ENCODE measurements at regions not wholly inside any gene's neighbourhood (a gene's known extent, or its start where the extent isn't known, plus 50 kb on each side); places are given as distances from the start of the nearest gene placed in this dataset.

GRCh38 chr16:65936096-65936495 lies 430.4 kb upstream of the CDH5 start:
- DNase-seq: no peak

GRCh38 chr16:65934443-65934842 lies 432.0 kb upstream of the CDH5 start:
- no peak for DNase-seq

DNA sequence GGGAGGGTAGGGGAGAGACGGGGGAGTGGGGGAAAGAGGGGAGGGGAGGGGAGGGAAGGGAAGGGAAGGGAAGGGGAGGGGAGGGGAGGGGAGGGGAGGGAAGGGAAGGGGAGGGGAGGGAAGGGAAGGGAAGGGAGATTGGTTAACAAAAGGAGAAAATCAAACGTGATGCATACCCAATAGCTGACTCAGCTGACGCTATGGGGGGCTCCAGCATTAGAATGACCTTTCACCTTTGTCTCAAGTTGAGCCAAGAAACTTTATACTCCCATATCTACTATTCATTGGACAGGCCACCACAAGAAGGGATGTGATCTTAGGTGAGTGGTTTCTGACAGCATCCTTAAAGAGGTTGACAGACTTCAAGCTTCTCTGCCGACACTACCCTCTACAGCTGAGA lies 432.8 kb upstream of the CDH5 start:
- no peak for DNase-seq

GRCh38 chr16:65932350-65933072 lies 434.0 kb upstream of the CDH5 start:
- DNase-seq: no peak

GRCh38 chr16:65922923-65923322 lies 443.6 kb upstream of the CDH5 start:
- DNase-seq: no peak

- no peak for DNase-seq
These were observed 446.5 kb upstream of the CDH5 start for GRCh38 chr16:65919986-65920376.

DNA sequence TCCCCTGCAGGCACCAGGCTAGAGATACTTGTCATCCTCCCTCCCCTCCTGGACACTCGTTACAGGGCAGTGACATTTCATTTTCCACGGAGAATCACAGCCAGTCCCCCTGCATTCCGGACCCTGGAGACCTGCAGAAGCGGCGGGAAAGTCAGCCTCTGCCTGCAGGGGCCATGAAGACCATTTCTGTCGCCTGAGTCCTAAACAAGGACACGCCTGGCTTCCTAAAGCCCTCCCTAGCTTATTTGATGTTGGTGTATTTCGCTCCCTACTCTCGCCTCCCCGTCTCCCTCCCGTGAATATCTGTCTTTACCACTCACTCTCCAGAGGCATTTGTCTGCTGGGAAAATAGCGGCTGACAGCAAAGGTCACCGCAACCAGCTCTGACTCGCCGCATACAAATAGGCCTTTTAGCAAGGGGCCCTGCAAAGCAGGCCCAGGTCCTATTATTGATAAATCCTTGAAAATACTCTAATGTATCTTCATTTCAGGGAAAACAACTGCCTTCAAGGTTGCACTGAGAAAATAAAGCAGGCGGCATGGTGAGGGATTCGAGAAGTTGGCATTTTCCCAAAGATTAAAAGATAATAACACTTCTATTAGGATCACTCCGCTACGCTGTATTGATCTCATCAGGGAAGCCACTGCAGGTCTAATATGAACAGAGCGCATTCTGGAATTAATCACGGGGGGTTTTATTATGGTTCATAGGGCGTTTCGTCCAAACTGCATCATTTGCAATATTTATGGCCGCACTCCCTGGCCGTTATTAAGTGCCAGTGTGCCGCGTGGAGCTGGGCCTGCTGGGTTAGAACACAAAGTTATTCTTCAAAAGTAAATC lies 447.1 kb upstream of the CDH5 start:
- DNase-seq: no peak

DNA sequence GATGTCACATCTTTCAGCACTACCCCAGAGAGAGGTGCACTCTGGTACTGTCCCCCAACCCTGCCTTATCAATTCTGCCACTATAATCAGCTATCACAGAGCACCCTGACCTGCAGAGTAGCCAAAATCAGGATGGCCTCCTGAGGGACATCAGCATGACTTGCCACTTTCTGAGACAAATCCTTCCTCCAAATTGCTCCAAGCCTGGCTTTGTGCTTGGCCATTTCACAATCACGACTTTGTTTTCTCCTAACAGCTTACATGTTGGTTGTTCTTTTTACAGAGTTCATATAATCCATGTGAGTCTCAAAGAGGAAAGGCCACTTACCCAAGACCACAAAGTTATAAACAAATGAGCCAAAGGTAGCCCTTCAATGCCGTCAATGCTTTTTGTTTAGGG lies 449.0 kb upstream of the CDH5 start:
- DNase-seq: no peak

DNA sequence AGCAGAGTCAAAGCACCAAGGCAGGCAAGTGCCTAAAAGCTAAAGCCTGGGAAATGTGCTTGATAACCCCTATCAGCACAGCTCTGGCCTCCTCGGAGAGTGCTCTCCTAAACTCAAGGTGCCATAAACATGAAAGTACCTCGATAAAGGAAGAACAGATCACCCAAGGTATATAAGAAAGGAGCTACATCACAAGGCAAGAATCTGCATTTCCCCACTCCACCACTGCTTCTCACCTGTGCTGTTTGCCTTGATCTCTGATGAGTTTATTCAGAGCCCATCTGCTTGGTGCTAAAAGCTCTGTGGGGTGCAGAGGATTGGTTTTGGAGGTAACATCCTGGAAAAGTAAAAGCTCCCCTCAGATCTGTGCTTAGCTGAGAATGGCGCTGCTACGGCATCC lies 449.5 kb upstream of the CDH5 start:
- DNase-seq: no peak

- DNase-seq: no peak
These were observed 456.2 kb upstream of the CDH5 start for GRCh38 chr16:65910291-65910690.

- DNase-seq: no peak
These were observed 457.0 kb upstream of the CDH5 start for GRCh38 chr16:65909310-65910050.

DNA sequence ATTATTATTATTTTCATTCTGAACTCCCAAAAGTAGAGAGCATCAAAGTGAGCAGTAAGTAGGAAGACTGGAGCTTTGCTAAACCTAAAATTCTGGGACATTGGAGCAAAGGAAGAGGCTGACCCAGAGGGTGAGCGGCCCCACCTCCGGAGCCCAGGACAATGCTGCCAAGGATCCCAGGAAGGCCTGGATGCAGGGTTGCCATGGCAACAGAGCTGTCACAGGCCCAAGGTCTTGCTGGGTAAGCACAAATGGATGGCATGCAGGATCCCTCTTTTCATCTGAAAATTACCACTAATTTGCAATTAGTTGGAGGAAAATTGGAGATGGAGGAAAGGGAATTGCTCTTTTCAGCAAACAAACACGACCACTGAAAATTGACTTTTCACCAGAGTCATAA lies 457.9 kb upstream of the CDH5 start:
- DNase-seq: no peak

- no peak for DNase-seq
These were observed 461.2 kb upstream of the CDH5 start for GRCh38 chr16:65905331-65905730.

DNA sequence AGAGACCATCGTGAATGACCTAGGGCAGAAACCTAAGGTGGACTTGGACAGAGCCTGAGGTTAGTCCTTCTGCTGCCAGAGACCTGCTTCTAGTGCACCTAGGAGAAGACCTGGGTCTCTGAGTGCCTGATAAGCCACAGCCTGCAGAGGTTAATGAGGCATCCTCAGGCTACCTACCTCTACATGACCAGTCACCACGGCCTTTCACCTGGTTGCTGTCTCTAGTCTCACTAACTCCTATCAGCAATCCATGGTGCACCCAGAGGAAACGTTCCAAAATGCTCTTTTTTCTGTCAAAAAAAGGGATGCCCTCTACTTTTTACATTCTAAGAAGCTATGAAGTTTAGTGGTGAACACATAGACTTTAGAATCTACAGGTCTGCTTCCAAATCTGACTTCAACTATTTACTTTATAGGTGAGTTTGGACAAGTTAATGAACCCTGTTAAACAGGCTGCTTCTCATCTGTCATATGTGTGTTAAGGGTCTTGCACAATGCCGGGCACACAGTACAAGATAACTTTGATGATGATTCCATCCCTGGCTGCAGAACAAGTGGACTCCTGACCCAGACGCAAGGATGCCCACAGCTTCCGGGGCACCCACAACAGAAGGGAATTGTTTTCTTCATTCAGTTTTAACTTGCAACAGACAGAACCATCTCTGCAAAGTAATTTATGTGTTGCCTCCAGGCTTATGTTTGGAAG lies 469.9 kb upstream of the CDH5 start:
- no peak for DNase-seq

DNA sequence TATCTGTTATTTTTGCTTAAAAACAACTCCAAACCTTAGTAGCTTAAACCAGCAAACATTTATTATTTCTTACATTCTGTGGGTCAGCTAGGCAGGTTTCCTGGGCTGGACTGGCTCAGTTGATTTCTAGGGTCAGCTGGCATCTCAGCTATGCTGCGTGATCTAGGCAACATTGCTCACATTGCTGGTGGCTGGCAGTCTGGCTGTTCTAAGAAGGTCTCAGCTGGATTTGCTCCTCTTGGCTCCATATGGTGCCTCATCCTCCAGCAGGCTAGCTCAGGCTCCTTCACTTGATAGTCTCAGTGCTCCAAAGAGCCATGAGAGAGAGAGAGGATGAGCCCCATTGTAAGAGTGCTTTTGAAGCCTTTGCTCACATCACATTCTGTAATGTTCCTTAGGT lies 470.6 kb upstream of the CDH5 start:
- no peak for DNase-seq

GRCh38 chr16:65895486-65895885 lies 471.0 kb upstream of the CDH5 start:
- DNase-seq: no peak

- DNase-seq: no peak
These were observed 476.3 kb upstream of the CDH5 start for GRCh38 chr16:65890203-65890602.

- no peak for DNase-seq
These were observed 476.9 kb upstream of the CDH5 start for GRCh38 chr16:65889533-65889966.

GRCh38 chr16:65888201-65888600 lies 478.3 kb upstream of the CDH5 start:
- no peak for DNase-seq

DNA sequence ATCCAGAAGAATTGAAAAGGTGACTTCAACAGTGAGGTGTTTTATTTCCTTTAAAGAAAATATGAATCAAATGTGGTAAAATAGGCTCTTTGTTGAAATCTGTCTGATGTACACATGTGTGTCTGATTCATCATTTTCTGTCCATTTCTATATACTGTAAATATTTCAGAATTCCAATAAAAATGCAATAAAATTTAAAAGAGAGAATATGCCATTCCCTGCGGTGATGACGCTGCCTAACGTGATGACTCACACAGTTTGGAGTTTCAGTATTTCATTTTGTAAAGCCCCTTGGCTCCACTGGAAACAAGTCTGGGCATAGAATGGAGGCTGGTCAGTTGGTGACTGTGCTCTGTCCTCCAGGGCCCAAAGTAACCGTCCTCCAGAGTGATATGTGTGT lies 482.5 kb upstream of the CDH5 start:
- DNase-seq: no peak

GRCh38 chr16:65878347-65878746 lies 488.1 kb upstream of the CDH5 start:
- no peak for DNase-seq

- no peak for DNase-seq
These were observed 489.9 kb upstream of the CDH5 start for GRCh38 chr16:65876624-65877023.

DNA sequence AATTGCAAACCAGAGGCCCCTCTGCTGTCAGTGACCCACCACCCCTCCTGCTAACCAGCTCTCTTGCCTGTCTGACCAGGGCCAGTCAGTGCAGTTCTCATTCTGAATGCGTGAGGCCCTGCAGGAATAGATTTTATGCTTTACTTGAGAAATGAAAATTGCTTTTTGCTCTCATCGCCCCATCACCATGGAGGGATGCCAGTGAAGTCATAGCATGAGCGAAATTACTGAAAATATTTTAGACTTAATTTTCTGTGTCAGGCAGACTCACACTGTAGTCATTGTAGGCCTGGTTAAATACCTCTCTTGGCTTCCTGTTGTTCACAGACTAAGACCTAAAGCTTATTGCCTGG lies 490.5 kb upstream of the CDH5 start:
- DNase-seq: no peak

Data from activated CD4-positive, alpha-beta T cell treated with anti-CD3 and anti-CD28 coated beads, Interleukin-2, amount 50 U/mL, for 4 hours (primary cell).